Choroid plexus epithelial cell (primary cell): ENCODE measurements at regions not wholly inside any gene's neighbourhood (a gene's known extent, or its start where the extent isn't known, plus 50 kb on each side); places are given as distances from the start of the nearest gene placed in this dataset.

Source experiments
- DNase-seq: peaks from one replicate; pipeline ENCODE4 v3.0.0-alpha.2; 2010; ENCODE audit warnings: low read depth
- H3K4me3 ChIP-seq: 2 replicates; pipeline ENCODE4 v1.5.1; 2011; ENCODE audit warnings: low read depth, mild to moderate bottlenecking, control low read depth, low read length, moderate library complexity
- CTCF ChIP-seq: conservative IDR thresholded peaks from 2 replicates; pipeline ENCODE4 v1.5.1; 2011; ENCODE audit warnings: low read depth, mild to moderate bottlenecking, control low read depth, inconsistent platforms, low read length, moderate library complexity

GRCh38 chr11:15412054-15412453, 297.3 kb downstream of the INSC start:
- no peak for DNase-seq

DNA sequence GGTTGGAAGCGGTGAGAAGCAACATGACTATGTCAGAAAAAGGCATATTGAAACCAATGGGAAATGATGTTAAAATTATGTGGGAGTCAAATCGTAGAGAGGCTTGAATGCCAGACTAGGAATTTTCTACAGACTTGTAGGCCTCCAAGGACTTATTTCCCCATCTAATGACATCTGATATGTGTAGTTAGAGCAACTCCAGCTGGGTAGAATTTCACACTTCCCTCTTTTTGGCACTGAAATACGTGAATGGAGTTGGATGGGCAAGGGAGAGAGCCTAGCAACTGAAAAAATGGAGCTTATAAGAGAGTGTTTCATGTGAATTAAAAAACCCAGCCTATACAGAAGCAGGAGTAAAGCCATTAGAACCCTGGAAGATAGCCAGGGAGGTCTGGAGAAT, 304.2 kb downstream of the INSC start:
- no peak overlapping the region for H3K4me3 ChIP-seq

More at GRCh38 chr11:15412054-15412453, 297.3 kb downstream of the INSC start:
- no peak overlapping the region for H3K4me3 ChIP-seq
- TF ChIP-seq CTCF, result no peak

DNA sequence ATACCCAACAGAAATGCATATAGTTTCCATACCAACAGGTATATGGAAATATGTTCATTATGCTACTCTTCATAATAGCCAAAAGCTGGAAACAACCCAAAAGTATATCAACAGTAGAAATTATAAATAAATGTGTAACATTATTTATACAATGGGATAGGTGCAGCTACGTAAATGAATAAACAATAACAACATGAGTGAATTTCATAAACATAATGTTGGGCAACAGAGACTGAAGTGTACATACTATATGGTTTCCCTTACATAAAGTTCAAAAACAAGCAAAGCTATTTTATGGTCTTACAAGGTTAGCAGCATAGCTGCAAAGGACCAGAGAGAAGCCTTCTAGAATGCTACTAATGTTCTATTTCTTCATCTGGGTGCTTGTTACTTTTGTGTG, 305.0 kb downstream of the INSC start:
- no peak for DNase-seq
- H3K4me3 ChIP-seq, result no peak overlapping the region
- TF ChIP-seq CTCF, result no peak

More for the DNA sequence above, 304.2 kb downstream of the INSC start:
- no peak for DNase-seq
- no peak for TF ChIP-seq CTCF

GRCh38 chr11:15430381-15430780, 315.7 kb downstream of the INSC start:
- no peak for TF ChIP-seq CTCF
- DNase-seq, result no peak
- no peak overlapping the region for H3K4me3 ChIP-seq

DNA sequence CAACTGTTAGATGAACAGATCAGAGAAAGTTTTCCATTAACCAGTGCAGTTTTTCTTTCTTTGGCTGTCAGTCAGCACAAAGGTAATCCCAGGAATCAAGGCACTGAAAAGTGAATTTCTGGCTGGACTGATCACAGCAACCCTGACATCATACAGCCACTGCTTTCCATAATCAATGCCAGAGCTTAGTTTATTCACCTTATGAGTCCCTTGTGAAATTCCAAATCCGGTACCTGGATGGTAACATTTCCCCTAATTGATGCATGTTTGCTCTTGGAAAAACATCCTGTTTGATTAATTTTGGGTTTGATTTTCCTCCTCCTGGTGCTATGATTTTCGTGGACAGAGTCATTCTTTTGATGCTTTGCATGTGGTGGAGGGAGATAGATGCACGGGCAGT, 319.8 kb downstream of the INSC start:
- DNase-seq, result no peak
- H3K4me3 ChIP-seq, result no peak overlapping the region
- TF ChIP-seq CTCF, result no peak

DNA sequence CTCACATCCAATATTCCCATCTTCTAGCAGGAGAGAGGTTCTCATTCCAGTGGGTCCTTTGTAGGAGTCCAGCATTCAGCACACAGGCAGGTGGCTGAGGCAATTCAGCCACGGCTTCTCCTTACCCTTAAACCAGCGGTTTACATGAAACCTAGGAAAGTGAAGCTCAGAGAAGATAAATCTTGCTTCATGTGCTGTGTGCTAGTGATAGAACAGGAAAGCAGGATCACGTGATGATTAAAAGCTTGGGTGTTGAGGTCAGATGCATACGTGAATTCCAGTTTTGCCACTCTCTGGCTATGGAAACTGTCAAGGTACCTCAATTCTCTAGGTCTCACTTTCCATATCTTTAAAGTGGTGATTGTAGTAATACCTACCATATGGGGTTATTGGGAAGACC, 331.6 kb downstream of the INSC start:
- no peak for TF ChIP-seq CTCF
- no peak for DNase-seq
- no peak overlapping the region for H3K4me3 ChIP-seq

DNA sequence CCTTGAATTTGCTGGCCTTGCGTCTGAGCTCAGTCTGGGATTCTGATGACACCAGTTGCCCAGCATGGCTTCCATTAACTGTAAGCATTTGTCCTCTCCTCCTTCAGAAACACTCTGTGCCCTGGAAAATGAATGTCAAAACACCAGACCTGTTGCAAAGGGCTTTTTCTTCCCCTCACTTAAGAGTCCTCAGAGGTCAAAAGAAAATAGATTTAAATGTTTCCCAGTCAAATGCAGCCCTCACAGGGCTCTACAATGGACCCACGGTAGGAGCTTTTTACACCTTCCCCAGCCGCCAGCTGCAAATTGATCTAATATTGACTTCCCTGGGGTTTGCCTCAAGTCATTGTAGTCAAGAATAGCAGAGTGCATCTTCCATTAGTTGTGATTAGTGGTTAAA, 332.2 kb downstream of the INSC start:
- TF ChIP-seq CTCF, result no peak
- H3K4me3 ChIP-seq, result no peak overlapping the region
- DNase-seq, result no peak
